ENCODE measurements at regions not wholly inside any gene's neighbourhood (a gene's known extent, or its start where the extent isn't known, plus 50 kb on each side); places are given as distances from the start of the nearest gene placed in this dataset.

DNA sequence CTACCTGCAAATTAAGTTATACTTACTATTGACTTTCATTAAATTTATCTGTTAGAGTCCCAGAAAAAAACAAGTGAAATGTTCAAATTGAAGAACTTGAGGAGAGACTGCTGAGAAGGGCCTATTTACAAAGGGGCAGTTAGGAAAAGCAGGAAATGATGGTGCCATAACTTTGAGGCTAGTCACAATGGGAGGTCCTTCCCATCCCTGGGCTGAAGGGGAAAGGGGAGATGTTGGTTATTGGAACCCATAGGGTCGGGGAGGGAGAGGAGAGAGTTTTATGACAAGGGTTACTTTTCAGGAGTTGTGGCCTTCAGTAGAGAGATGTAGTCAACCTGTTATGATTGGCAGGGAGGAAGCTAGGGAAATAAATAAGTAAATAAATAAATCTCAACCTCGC, 169.1 kb downstream of the DMRT2 start:
- peaks cover 1% of the 10 kb centered on the region for H3K27me3 Mint-ChIP-seq
- CTCF ChIA-PET = no interaction called here
- no peaks in the 10 kb centered on the region for H3K9me3 Mint-ChIP-seq
- intact Hi-C loops (cut with micrococcal nuclease) = no loop called here
- no peak overlapping the region for H3K27ac Mint-ChIP-seq
- H3K36me3 Mint-ChIP-seq (ENCODE audit: low read depth) = no peaks in the 10 kb centered on the region
- TF ChIP-seq, protein P1, sequence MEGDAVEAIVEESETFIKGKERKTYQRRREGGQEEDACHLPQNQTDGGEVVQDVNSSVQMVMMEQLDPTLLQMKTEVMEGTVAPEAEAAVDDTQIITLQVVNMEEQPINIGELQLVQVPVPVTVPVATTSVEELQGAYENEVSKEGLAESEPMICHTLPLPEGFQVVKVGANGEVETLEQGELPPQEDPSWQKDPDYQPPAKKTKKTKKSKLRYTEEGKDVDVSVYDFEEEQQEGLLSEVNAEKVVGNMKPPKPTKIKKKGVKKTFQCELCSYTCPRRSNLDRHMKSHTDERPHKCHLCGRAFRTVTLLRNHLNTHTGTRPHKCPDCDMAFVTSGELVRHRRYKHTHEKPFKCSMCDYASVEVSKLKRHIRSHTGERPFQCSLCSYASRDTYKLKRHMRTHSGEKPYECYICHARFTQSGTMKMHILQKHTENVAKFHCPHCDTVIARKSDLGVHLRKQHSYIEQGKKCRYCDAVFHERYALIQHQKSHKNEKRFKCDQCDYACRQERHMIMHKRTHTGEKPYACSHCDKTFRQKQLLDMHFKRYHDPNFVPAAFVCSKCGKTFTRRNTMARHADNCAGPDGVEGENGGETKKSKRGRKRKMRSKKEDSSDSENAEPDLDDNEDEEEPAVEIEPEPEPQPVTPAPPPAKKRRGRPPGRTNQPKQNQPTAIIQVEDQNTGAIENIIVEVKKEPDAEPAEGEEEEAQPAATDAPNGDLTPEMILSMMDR (IDR thresholded peaks at IDR 0.05) = no peak
- ATAC-seq (no peak), DNase-seq (no peak)
- POLR2A ChIA-PET = no interaction called here
- H3K4me1 Mint-ChIP-seq (ENCODE audit: low read depth) = no peaks in the 10 kb centered on the region
- H3K4me3 Mint-ChIP-seq = no peak overlapping the region

GRCh38 chr9:1221298-1221697, 171.1 kb downstream of the DMRT2 start:
- H3K4me1 Mint-ChIP-seq (ENCODE audit: low read depth) = no peaks in the 10 kb centered on the region
- H3K27me3 Mint-ChIP-seq = peaks cover 1% of the 10 kb centered on the region
- ATAC-seq = no peak
- no peaks in the 10 kb centered on the region for H3K36me3 Mint-ChIP-seq (ENCODE audit: low read depth)
- no peak overlapping the region for H3K4me3 Mint-ChIP-seq
- POLR2A ChIA-PET = no interaction called here
- intact Hi-C loops (cut with micrococcal nuclease) = no loop called here
- CTCF ChIA-PET = no interaction called here
- no peaks in the 10 kb centered on the region for H3K9me3 Mint-ChIP-seq
- no peak for DNase-seq
- no peak overlapping the region for H3K27ac Mint-ChIP-seq
- TF ChIP-seq, protein P1 (IDR thresholded peaks at IDR 0.05) = no peak

- ATAC-seq = no peak
- no peak overlapping the region for H3K4me3 Mint-ChIP-seq
- no peak for DNase-seq
- no peak overlapping the region for H3K27ac Mint-ChIP-seq
- H3K9me3 Mint-ChIP-seq = no peaks in the 10 kb centered on the region
- TF ChIP-seq, protein P1 (IDR thresholded peaks at IDR 0.05) = no peak
- H3K36me3 Mint-ChIP-seq (ENCODE audit: low read depth) = no peaks in the 10 kb centered on the region
- ChIA-PET POLR2A (no interaction called here), CTCF (no interaction called here)
- intact Hi-C loops (cut with micrococcal nuclease) = no loop called here
- no peaks in the 10 kb centered on the region for H3K4me1 Mint-ChIP-seq (ENCODE audit: low read depth)
- H3K27me3 Mint-ChIP-seq = no peaks in the 10 kb centered on the region
These were observed 172.4 kb downstream of the DMRT2 start for GRCh38 chr9:1222511-1222910.

- Mint-ChIP-seq H3K4me1 (ENCODE audit: low read depth) (no peaks in the 10 kb centered on the region), H3K27ac (no peak overlapping the region), H3K36me3 (ENCODE audit: low read depth) (no peaks in the 10 kb centered on the region), H3K4me3 (no peak overlapping the region), H3K27me3 (no peaks in the 10 kb centered on the region), H3K9me3 (no peaks in the 10 kb centered on the region)
- ChIA-PET POLR2A (no interaction called here), CTCF (no interaction called here)
- no peak for DNase-seq
- TF ChIP-seq, protein P1 (IDR thresholded peaks at IDR 0.05) = no peak
- intact Hi-C loops (cut with micrococcal nuclease) = no loop called here
- no peak for ATAC-seq
These were observed 182.1 kb downstream of the DMRT2 start for GRCh38 chr9:1231998-1232919.

GRCh38 chr9:1233568-1233967, 183.4 kb downstream of the DMRT2 start:
- Mint-ChIP-seq H3K4me1 (ENCODE audit: low read depth) (no peaks in the 10 kb centered on the region), H3K9me3 (no peaks in the 10 kb centered on the region), H3K4me3 (no peak overlapping the region), H3K27ac (no peak overlapping the region), H3K27me3 (no peaks in the 10 kb centered on the region), H3K36me3 (ENCODE audit: low read depth) (no peaks in the 10 kb centered on the region)
- no peak for DNase-seq
- TF ChIP-seq, protein P1 (IDR thresholded peaks at IDR 0.05) = no peak
- ChIA-PET POLR2A (no interaction called here), CTCF (no interaction called here)
- intact Hi-C loops (cut with micrococcal nuclease) = no loop called here
- ATAC-seq = no peak
